MM.1S (cell line): ENCODE measurements at regions not wholly inside any gene's neighbourhood (a gene's known extent, or its start where the extent isn't known, plus 50 kb on each side); places are given as distances from the start of the nearest gene placed in this dataset.

Source experiments
- DNase-seq: peaks from one replicate; pipeline ENCODE4 v3.0.0-alpha.2; 2015
- H2AFZ ChIP-seq: fragments of 300-600 bp; sonication (generic); 2 replicates; pipeline ENCODE4 v1.6.0; 2016; ENCODE audit warnings: antibody characterized with exemption, low read length
- H3F3A ChIP-seq: fragments of 300-600 bp; sonication (generic); 2 replicates; pipeline ENCODE4 v1.6.1; 2016; ENCODE audit warnings: mild to moderate bottlenecking, antibody characterized with exemption, low read length, moderate library complexity, mixed read lengths; ENCODE audit not compliant: insufficient read depth
- H3K27ac ChIP-seq: fragments of 300-600 bp; sonication (generic); 2 replicates; pipeline ENCODE4 v1.5.1; 2016; ENCODE audit warnings: mild to moderate bottlenecking, low read length
- H3K27me3 ChIP-seq: fragments of 300-600 bp; sonication (generic); replicated peaks from 2 replicates; pipeline ENCODE4 v1.6.0; 2016; ENCODE audit warnings: low read length; ENCODE audit not compliant: insufficient read depth
- H3K36me3 ChIP-seq: fragments of 300-600 bp; sonication (generic); replicated peaks from 2 replicates; pipeline ENCODE4 v1.6.1; 2016; ENCODE audit warnings: mild to moderate bottlenecking, low read length, mixed read lengths; ENCODE audit not compliant: insufficient read depth
- H3K4me1 ChIP-seq: fragments of 300-600 bp; sonication (generic); 2 replicates; pipeline ENCODE4 v1.6.1; 2016; ENCODE audit warnings: low read length, mixed read lengths
- H3K4me2 ChIP-seq: fragments of 300-600 bp; sonication (generic); 2 replicates; pipeline ENCODE4 v1.6.0; 2016; ENCODE audit warnings: low read depth, low read length
- H3K4me3 ChIP-seq: fragments of 300-600 bp; sonication (generic); 2 replicates; pipeline ENCODE4 v1.5.1; 2016; ENCODE audit warnings: low read length, mixed read lengths
- H3K79me2 ChIP-seq: fragments of 300-600 bp; sonication (generic); 2 replicates; pipeline ENCODE4 v1.6.1; 2016; ENCODE audit warnings: mixed run types, low read length, mixed read lengths
- H3K9ac ChIP-seq: fragments of 300-600 bp; sonication (generic); 2 replicates; pipeline ENCODE4 v1.6.1; 2016; ENCODE audit warnings: low read length, mixed read lengths
- H3K9me2 ChIP-seq: fragments of 300-600 bp; sonication (generic); replicated peaks from 2 replicates; pipeline ENCODE4 v1.6.1; 2016; ENCODE audit warnings: mild to moderate bottlenecking, low read length, mixed read lengths; ENCODE audit not compliant: insufficient read depth
- H3K9me3 ChIP-seq: fragments of 300-600 bp; sonication (generic); replicated peaks from 2 replicates; pipeline ENCODE4 v1.6.1; 2016; ENCODE audit warnings: mild to moderate bottlenecking, low read length, mixed read lengths; ENCODE audit not compliant: insufficient read depth
- H4K20me1 ChIP-seq: fragments of 300-600 bp; sonication (generic); 2 replicates; pipeline ENCODE4 v1.6.1; 2016; ENCODE audit warnings: mild to moderate bottlenecking, low read length, moderate library complexity, mixed read lengths; ENCODE audit not compliant: insufficient read depth
- EZH2 ChIP-seq: fragments of 300-600 bp; sonication (generic); optimal IDR thresholded peaks from 2 replicates; pipeline ENCODE3; 2017; ENCODE audit warnings: low read depth, mild to moderate bottlenecking, antibody characterized with exemption, low read length, mixed read lengths
- EZH2phosphoT487 ChIP-seq: fragments of 300-600 bp; sonication (generic); IDR thresholded peaks from 2 replicates; pipeline ENCODE4 v1.6.1; 2018; ENCODE audit warnings: antibody characterized with exemption, low read length
- TF ChIP-seq, protein P1 (sequence below): fragments of 300-600 bp; sonication (generic); IDR thresholded peaks from 2 replicates; pipeline ENCODE4 v1.5.1; 2016; ENCODE audit warnings: antibody characterized with exemption, low read length, mixed read lengths

DNA sequence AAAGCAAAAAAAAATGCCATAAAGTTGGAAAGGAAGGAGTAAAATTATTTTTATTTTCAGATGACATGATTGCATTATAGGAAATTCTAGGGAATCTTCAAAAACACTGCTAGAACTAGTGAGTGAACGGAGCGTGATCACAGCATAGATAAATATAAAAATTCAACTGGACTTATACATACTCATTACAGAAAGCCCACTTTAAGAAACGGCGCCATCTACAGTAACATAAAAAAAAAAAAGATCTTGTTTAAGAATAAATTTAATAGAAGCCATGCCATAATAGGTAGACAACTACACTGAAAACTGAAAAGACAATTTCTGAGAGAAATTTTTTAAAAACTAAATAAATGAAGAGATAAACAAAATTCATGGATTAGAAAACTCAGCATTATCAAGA is 623.1 kb upstream of the MGMT start:
- no peaks in the 10 kb centered on the region for H3K36me3 ChIP-seq
- no peaks in the 10 kb centered on the region for H3K27me3 ChIP-seq
- no peaks in the 10 kb centered on the region for H3K9me2 ChIP-seq
- H3K27ac ChIP-seq: no peak overlapping the region
- H3K4me1 ChIP-seq: no peaks in the 10 kb centered on the region
- no peaks in the 10 kb centered on the region for H3K79me2 ChIP-seq
- H3K9ac ChIP-seq: no peak overlapping the region
- no peak overlapping the region for H2AFZ ChIP-seq
- no peaks in the 10 kb centered on the region for H3F3A ChIP-seq
- H3K4me3 ChIP-seq: no peak overlapping the region
- no peaks in the 10 kb centered on the region for H3K9me3 ChIP-seq
- H4K20me1 ChIP-seq: no peaks in the 10 kb centered on the region
- peak; percentile 17 for DNase-seq
- no peak overlapping the region for H3K4me2 ChIP-seq
- TF ChIP-seq EZH2phosphoT487: no peak
- TF ChIP-seq, protein P1, sequence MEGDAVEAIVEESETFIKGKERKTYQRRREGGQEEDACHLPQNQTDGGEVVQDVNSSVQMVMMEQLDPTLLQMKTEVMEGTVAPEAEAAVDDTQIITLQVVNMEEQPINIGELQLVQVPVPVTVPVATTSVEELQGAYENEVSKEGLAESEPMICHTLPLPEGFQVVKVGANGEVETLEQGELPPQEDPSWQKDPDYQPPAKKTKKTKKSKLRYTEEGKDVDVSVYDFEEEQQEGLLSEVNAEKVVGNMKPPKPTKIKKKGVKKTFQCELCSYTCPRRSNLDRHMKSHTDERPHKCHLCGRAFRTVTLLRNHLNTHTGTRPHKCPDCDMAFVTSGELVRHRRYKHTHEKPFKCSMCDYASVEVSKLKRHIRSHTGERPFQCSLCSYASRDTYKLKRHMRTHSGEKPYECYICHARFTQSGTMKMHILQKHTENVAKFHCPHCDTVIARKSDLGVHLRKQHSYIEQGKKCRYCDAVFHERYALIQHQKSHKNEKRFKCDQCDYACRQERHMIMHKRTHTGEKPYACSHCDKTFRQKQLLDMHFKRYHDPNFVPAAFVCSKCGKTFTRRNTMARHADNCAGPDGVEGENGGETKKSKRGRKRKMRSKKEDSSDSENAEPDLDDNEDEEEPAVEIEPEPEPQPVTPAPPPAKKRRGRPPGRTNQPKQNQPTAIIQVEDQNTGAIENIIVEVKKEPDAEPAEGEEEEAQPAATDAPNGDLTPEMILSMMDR: peak; percentile 28

DNA sequence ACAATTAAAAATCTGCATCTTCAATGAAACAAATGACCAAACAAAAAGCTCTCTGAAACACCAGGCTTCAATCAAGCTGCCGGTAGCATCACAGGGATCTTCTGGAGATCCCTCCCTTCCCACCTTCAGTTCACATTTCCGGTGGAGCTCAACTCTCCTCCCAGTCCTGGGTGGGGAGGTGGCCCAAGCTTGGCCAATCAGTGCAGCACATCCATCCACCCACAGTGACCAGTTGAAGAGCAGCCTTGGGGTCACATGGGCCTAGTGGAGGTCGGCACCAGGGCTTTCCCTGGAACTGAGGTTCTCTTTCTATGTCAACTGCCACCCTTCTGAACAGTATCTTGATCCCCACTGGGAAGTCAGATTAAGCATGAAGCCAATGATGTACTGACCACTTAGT is 620.1 kb upstream of the MGMT start:
- H3K27ac ChIP-seq: no peak overlapping the region
- H3K4me2 ChIP-seq: no peak overlapping the region
- H3K4me3 ChIP-seq: no peak overlapping the region
- no peaks in the 10 kb centered on the region for H3K9me3 ChIP-seq
- H3K9ac ChIP-seq: no peak overlapping the region
- H3K36me3 ChIP-seq: no peaks in the 10 kb centered on the region
- no peaks in the 10 kb centered on the region for H4K20me1 ChIP-seq
- no peaks in the 10 kb centered on the region for H3F3A ChIP-seq
- no peak for TF ChIP-seq EZH2phosphoT487
- no peak overlapping the region for H2AFZ ChIP-seq
- H3K9me2 ChIP-seq: no peaks in the 10 kb centered on the region
- DNase-seq: no peak
- no peaks in the 10 kb centered on the region for H3K79me2 ChIP-seq
- no peaks in the 10 kb centered on the region for H3K27me3 ChIP-seq
- H3K4me1 ChIP-seq: no peaks in the 10 kb centered on the region

DNA sequence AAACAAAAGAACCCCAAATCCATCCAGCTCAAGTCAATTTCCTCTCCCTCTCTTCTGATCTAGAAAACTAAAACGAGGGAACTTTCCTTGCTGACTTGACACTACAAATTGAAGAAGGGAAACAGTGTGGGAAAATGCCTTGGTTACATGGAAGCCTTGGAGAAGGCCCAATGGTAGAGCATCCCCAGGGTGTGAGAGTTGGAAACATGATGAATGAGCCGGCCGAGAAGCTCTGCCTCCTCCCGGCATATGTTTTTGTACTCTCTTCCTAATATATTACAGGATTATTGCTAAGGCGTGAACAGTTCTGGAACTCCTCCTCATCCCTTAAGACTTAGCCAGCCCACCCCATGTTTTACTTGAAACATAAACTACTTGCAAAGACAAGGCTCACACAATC is 618.2 kb upstream of the MGMT start:
- Histone ChIP-seq H3K36me3 (no peaks in the 10 kb centered on the region), H3K27ac (no peak overlapping the region)
- TF ChIP-seq EZH2: no peak
- no peak for TF ChIP-seq EZH2phosphoT487
- TF ChIP-seq, protein P1: no peak

DNA sequence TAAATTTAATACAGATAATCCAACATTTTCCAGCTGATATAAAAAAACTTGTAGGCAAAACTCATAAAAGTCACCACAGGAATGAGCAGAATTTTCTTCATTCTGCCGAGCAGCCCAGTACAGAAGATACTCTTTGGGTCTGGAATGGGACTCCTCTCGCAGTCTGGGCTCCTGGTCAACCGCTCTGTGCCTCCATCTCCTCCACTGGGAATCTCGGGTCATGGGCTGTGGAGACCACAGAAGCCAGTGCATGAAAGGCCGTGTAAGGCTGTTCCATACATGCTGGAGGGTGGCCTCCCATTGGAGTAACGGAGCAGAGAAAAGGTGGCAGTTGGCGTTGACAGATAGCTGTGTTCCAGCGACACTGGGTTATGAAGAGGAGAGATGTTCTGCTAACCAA is 616.4 kb upstream of the MGMT start:
- H3K79me2 ChIP-seq: no peaks in the 10 kb centered on the region
- H3K4me3 ChIP-seq: no peak overlapping the region
- no peaks in the 10 kb centered on the region for H3K36me3 ChIP-seq
- no peak overlapping the region for H2AFZ ChIP-seq
- no peaks in the 10 kb centered on the region for H3K9me3 ChIP-seq
- no peaks in the 10 kb centered on the region for H3K9me2 ChIP-seq
- H3K27ac ChIP-seq: no peak overlapping the region
- no peak overlapping the region for H3K9ac ChIP-seq
- no peaks in the 10 kb centered on the region for H3K4me1 ChIP-seq
- no peak for DNase-seq
- no peaks in the 10 kb centered on the region for H4K20me1 ChIP-seq
- no peak for TF ChIP-seq EZH2
- TF ChIP-seq, protein P1: no peak
- TF ChIP-seq EZH2phosphoT487: no peak
- no peak overlapping the region for H3K4me2 ChIP-seq
- H3K27me3 ChIP-seq: no peaks in the 10 kb centered on the region
- H3F3A ChIP-seq: no peaks in the 10 kb centered on the region

More for the DNA sequence above, 618.2 kb upstream of the MGMT start:
- no peak overlapping the region for H3K9ac ChIP-seq
- no peak for DNase-seq
- no peaks in the 10 kb centered on the region for H3K9me2 ChIP-seq
- H3K27me3 ChIP-seq: no peaks in the 10 kb centered on the region
- no peak overlapping the region for H2AFZ ChIP-seq
- no peaks in the 10 kb centered on the region for H3K9me3 ChIP-seq
- no peaks in the 10 kb centered on the region for H4K20me1 ChIP-seq
- H3K4me1 ChIP-seq: no peaks in the 10 kb centered on the region
- H3K4me2 ChIP-seq: no peak overlapping the region
- H3K79me2 ChIP-seq: no peaks in the 10 kb centered on the region
- H3F3A ChIP-seq: no peaks in the 10 kb centered on the region
- no peak overlapping the region for H3K4me3 ChIP-seq
